ENCODE measurements at regions not wholly inside any gene's neighbourhood (a gene's known extent, or its start where the extent isn't known, plus 50 kb on each side); places are given as distances from the start of the nearest gene placed in this dataset.

DNA sequence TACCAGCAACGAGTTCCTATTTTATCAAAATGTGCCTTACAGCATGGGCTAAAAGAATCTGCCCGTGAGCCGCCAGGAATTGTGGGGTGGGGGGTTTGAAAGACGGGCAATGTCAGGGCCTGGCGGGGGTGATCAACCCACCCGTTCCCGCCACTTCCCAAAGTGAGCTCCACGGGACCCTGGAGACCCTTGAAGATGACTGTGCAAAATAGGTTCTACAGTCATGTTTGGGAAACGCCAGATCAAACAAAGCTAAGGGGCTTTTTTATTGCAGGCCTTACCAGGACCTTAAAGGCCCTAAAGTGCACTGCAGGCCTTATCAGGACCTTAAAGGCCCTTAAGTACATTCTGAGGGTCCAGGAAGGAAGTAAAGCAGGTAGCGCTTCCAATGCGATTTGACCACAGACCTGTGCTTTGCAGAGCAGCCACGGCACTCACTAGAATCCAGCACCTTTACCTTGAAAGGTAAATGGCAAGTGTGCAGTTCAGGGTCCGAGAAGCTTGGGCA, 404.1 kb downstream of the SHANK2 start:
- DNase-seq (ENCODE audit: low spot score) = no peak

DNA sequence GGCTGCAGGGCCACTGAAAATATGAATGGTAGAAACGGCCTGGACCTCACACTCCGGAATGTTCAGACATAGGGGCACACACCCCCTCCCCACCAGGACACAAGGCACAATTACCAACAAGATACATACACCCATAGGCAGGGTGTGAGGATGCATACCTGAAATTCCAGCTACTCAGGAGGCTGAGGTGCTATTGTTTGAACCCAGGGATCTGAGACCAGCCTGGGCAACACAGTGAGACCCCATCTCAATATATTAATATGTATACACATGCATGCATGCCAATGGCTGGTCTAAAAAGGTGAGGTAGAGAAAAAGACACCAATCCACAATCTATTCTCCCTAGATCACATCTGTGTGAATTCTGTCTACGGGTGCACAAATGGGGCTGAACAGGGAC, 403.3 kb downstream of the SHANK2 start:
- DNase-seq (ENCODE audit: low spot score) = no peak

DNA sequence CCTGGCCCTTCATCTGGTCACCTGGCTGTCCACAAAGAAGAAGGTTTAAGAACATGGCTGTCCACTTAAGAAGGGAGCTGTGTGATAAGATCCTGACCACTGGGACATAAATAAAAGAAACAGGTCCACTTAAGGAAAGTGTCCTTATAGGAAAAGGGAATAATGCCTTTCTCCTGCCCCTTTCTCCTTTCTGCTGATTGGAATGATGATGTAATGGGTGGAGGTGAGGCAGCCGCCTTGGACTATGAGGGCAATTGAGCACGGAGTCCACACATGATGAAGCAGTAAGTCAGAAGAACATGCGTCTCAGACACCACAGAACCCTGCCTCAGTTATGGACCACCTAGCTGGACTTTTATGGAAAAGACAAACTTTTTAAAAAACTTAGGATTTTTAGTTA, 401.1 kb downstream of the SHANK2 start:
- no peak for DNase-seq (ENCODE audit: low spot score)

DNA sequence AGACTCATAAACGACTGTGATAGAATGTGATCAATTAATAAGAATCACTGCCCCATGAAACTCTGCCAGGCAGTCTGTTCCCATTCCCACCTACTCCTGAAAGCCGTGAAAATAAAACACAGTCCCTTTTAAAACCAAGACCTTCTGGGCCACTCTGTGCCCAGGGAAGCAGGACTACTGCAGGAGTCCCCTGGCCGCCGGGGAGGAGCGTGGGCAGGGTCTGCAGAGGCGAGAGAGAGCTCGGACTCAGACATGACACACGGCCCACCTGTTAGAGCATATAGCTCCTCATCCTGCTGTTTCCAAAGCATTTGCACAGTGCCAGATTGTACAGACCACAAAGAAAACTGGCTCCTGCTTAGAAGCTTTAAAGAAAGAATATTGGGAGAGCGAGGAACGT, 400.5 kb downstream of the SHANK2 start:
- DNase-seq (ENCODE audit: low spot score) = no peak

DNA sequence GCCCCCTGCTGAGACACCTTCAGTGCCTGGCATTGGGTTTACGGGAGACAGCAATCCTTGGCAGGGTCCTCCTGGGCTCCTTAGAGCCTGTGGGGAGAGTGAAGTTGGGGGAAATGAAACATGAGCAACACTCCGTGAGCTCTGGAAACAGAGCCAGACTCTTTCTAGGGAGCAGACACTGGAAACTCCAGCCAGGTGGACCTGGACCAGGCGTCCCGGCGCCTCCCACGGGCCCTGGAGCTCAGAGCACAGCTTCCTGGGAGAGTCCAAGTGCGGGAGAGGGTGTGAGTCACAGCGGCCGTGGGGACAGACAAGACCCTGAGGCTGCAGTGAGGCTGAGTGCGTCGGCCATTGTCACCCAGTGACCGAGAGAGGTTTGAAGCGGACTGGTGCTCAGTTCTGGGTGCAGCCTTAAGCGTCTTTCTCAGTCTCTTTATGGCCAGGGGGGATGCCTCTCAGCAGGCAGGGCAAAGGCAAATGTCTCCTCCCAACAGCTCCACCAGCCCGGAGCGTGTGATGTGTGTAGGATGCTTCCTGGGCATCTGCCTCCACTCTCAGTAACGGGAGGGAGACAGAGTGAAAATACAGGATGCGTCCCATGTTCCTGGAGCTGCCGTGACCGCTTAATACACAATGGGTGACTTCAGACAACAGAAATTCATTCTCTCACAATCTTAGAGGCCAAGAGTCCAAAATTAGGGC, 399.2 kb downstream of the SHANK2 start:
- no peak for DNase-seq (ENCODE audit: low spot score)

DNA sequence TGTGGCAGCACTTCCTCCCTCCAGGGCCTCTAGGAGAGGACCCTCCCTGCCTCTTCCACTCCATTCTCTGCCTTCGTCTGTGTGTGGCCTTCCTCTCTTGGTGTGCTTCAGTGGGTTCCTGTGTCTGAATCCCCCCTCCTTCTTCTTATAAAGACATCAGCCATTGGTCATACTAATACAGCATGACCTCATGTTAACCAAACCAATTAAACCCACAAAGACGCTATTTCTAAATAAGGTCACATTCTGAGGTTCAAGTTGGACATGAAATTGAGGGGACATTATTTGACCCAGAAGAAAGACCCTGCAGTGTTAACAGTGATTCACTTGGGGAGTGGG, 398.6 kb downstream of the SHANK2 start:
- no peak for DNase-seq (ENCODE audit: low spot score)

DNA sequence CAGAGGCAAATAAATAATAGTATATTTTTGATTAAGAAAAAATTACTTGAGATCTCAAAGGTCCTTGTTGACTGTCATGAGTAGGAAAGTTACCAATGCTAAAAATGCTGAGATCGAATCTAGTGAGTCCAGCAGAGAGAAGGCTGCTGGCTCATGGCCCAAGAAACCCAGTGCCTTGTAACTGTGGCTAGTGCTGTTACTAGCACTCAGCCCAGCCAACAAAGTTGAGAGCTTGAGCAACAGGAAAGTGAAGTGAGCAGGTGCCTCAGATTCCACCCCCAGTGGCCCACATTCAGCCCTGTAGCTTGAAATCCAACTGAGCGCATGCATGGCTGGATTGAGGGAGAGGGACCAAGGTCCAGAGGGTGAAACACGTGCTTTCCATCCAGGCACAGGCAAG, 398.2 kb downstream of the SHANK2 start:
- no peak for DNase-seq (ENCODE audit: low spot score)

DNA sequence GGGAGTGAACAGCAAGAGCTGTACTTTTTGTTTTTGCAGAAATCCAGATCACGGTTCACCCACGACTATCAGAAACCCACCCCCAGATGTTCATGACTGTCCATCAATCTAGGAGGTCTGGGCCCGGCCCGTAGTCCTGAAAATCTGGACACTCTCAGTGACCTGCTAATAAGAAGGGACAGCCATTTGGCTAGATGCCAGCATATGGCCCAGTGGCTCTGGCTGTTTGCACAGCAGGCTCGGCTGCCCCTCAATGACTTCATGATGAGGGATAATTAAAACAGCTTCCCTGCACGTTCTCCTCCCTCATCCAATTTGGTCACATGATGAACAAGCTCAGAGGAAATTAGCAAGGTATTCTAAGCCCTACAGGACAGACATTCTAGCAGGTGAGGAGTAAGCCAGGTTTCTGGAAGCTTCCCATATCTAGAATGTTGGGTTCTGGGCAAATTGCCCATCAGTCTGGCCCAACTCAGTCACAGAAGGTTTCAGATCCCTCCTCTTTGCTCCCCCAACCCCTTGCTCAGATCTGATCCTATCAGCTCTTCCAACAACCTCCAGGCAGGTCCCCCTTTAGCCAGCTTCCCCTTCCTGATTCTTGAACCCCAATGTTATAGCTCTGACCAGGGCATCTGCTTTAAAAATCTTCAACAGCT, 397.3 kb downstream of the SHANK2 start:
- no peak for DNase-seq (ENCODE audit: low spot score)

DNA sequence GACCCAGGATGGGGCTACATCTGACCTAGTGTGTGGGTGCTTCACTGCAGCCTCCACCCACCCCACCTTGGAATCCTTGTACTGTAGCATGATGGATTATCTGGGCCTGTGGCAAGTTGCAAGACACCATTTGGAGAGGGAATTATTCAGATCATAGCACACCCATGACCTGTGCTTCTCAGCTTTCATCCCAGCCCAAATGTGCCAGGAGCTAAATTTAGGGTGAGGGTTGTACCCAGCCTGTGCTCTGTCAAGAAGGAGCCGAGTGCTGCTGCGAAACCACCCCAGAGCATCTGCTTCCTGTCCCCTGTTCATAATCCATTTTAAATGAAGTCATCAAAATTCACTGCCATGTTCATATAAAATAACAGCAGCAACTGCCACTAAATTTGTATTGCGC, 394.5 kb downstream of the SHANK2 start:
- no peak for DNase-seq (ENCODE audit: low spot score)

DNA sequence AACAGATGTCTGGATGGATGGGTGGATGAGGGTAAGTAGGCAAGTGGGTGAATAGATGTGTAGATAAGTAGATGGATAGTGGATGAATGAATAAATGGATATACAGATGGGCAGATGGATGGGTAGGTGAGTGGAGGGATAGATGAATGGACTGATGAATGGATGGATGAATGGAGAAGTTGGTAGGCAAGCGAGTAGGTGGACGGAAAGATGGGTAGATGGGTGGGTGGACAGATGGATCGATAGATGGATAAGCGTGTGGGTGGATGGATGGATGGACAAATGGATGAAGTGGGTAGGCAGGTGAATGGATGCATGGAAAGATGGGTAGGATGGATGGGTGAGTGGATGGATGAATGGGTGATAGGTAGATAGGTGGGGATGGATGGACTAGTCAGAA, 393.2 kb downstream of the SHANK2 start:
- DNase-seq (ENCODE audit: low spot score) = no peak

DNA sequence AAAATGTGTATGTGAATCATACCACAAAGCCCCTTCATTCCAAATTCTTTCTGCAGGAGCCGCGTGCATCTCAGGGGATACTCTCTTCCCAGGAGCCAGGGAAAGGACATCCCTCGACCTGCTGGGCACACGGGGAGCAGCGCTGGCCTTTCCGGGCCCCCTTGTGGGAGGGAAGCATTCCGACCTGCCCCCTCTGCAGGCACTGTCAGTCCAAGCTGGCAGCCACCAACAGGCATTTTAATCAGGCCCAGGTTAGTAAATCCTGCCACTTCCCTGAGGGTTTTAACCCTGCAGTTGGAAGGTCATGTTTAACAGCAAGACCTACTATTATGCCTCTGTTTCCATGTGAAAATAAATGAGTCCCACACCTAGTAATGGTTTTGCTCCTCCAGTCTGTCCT, 391.5 kb downstream of the SHANK2 start:
- DNase-seq (ENCODE audit: low spot score) = no peak

DNA sequence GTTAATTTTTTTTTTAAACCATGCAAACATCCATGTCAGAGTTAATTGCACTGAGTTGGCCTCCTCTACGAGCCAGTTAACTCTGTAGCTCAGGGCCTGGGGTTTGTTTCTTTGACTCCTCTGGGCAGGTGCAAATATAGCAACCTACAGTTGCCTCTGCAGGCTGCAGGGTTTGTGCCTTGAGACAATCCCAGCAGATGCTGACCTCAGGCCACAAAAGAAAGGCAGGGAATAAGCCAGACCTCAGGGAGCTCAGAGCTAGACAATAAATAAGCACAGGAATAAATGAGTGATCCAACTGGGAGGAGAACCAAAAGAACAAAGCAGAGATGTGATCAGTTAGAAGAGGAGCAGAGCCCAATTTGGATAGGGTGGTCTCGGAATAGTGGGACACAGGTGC, 390.8 kb downstream of the SHANK2 start:
- DNase-seq (ENCODE audit: low spot score) = no peak

DNA sequence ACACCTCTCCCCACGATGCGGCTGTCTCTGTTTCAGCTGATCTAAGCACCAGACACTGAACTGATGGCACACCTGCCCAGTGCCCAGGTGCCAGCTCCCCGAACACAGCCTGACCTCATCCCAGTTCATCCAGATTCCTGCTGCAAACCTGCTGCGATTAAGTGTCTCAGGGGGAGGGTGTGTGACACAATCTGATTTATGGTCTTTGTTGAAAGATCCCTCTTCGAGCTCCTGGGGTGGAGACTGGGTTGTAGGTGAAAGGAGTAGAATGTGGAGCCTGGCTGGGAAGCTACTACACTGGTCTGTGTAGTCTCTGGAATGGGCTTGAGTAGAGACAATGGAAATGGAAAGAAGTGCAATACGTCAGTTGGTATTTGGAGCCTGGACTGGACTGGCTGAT, 390.3 kb downstream of the SHANK2 start:
- DNase-seq (ENCODE audit: low spot score) = no peak

DNA sequence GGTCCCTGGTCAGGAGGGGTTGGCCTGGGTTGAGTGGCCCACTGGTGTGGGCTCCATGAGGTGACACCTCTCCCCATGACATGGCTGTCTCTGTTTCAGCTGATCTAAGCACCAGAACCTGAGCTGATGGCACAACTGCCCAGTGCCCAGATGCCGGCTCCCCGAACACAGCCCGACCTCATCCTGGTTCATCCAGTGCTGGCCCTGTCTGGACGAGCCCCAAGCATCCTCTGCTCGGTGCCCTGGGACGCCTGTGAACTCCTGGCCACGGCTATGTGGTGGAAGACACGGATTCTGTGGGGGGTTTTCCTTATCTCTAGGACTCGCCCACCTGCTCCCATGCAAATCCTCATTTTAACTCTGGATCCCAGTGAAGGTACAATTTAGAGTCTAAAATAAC, 389.2 kb downstream of the SHANK2 start:
- DNase-seq (ENCODE audit: low spot score) = no peak

DNA sequence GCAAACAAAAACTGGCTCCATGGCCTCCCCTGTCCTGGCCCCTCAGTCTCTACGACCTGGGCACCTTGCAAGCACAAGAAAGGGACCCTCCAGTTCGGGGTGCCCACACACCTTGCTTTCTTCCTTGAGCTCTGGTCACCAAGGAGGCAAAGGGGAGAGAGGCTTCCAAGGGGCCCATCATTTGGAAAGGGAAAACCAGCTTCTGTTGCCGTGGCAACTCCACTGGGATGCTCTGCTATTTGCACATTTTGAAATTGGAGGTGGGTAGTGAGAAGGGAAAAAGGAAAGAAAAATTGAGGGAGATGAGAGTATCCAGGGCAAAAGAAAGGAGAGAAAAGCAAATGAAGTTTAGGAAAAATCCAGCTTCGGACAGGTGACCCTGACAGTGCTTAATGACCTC, 388.4 kb downstream of the SHANK2 start:
- DNase-seq (ENCODE audit: low spot score) = no peak

DNA sequence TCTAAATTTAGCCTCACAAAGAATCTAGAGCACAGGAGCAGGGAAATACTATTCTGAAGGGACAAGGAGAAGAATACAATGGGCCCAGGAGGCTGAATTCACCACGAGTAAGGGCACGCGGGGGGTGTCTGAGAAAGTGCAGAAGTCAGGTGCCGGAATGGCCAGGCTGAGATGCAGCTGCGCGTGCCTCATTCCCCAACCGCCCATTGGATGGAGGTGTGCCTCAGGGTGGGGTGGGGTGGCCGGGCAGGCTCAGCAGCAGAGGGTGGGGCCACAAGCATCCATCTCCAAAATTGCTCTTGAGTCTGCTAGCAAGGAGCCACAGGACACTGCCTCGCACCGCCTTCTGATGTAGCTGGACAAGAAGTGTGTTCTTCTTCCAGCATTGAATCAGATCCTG, 387.0 kb downstream of the SHANK2 start:
- no peak for DNase-seq (ENCODE audit: low spot score)

DNA sequence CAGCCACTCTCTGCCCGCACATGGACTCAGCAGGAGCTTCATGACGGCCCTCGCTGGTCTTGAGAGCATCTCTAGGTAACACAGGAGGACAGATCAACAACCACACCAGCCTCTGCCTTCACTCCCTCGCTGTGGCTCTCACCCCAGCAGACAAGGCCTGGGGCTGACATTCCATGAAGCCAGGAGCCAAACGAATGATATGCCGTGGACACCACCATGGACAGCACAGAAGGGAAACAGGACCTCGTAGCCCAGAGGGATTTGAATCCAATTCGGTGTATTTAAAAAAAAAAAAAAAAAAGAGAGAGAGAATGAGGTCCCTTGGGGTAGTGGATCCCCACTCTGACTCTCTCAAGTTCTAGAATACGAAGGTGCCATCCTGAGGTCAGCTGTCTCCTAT, 385.5 kb downstream of the SHANK2 start:
- DNase-seq (ENCODE audit: low spot score) = no peak

DNA sequence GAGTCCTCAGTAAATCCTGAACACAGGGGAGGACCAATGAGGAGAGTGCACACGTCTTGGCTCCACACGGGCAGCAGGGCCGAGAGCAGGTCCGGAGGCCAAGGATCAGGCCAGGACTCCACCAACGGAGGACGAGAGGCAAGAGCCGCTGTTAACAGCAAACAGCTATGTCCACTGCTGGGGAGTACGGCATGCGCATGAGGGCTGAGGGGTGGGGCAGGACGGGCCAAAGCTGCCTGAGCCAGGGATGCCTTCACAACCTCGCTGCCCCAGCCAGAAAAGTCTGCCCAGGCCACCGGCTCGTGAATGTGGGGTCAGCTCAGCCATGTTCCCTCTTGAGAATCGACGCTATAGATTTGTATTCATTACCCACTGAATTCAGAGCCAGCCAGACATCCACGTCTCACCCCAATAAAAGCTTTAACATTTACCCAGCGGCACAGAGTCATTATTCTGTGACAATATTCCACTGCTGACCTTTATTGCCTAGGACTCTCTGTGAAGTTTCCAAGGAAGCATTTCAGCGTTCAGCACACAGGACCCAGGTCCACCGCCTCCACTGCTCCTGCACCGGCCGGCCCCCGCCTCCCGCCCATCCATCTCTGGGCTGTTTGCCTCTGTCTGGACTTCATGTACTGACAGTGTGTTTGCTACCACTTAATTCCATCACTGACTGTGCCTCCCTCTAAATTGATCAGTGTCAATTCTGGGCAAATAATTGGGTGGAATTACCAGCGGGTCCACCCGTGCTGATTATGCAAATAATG, 384.9 kb downstream of the SHANK2 start:
- no peak for DNase-seq (ENCODE audit: low spot score)

DNA sequence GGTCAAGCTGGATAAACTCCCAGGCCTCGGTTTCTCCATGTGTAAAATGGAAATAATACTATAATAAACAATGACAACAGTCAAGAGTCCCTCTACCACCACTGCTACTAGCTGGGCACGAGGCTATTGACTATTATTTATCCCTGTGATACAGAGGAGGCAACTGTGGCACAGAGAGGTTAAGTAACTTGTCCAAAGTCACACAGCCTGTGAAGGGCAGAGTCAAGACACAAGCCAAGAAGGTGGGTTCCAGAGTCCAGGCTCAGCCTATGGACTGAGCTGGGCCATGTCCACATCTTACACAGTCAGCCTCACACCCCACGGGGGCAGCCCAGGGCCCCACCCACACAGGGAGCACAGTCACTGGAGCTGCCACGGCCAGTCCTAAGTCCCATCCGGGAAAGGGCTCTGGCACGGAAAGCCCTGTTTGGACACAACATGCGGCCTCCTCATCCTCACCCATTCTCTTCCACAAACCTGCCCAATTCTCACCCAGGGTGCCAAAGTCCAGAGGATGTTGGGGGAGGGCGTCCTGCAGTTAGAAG, 384.0 kb downstream of the SHANK2 start:
- DNase-seq (ENCODE audit: low spot score) = no peak

DNA sequence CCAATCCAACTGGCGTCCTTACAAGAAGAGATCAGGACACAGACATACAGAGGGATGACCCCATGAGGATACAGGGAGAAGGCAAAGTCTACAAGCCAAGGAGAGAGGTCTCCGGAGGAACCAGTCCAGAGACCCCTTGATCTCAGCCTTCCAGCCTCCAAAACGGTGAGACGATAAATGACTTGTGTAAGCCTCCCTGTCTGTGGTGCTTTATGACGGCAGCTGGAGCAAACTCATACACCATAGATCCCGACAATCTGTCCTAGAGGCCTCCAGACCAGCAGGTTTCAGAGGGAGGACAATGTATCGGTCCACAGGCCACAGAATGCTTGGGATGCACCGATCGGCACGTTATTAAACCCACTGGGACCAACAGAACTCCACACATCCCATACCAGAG, 383.3 kb downstream of the SHANK2 start:
- no peak for DNase-seq (ENCODE audit: low spot score)

DNA sequence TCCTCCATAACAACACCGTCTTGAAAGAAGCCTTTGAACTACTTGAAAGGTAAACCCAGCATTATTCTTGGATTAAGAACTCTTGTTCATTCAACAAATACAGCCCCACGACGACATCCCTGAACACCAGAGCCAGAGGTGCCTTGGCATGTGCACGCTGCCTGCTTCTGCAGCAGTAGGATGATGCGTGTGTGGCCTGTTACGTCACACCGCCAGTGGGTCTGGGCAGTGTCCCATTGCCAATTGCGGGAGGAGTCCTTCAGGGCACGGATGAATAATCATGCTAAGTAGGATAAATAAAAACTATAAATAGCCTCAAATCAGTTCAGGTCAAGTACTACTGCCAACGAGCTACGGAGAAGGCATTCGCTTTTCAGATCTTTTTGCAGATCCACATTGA, 380.5 kb downstream of the SHANK2 start:
- DNase-seq (ENCODE audit: low spot score) = no peak

DNA sequence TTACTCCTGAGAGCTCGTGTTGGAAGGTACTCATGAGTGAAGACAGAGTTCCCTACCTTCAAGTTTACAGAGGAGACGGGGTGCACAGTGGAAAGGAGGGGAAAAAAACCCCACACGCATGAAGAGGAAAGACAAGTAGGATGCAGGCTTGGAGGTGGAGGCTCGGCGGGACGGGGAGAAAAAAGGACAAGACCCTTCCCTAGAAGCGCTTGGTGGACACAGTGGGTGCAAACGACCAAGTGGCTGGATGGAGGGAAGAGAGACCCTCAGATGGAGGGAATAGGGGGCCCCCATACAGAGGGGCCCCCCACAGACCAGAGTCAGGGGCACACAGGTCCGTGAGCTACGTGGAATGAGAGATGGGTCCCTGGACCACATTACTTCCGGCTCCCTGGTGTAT, 380.1 kb downstream of the SHANK2 start:
- no peak for DNase-seq (ENCODE audit: low spot score)
